Right lobe of liver (tissue), 4 donors: ENCODE measurements at regions not wholly inside any gene's neighbourhood (a gene's known extent, or its start where the extent isn't known, plus 50 kb on each side); places are given as distances from the start of the nearest gene placed in this dataset.

ENCODE experiments used
- POLR2A ChIP-seq: fragments of 450-650 bp; IDR thresholded peaks from one replicate; pipeline ENCODE4 v1.6.1; 2017; ENCODE audit warnings: antibody characterized with exemption, mild to moderate bottlenecking
- TF ChIP-seq, protein P1 (sequence below), 4 donors: fragments of 200-600 bp in 3 of 4; fragments of 450-650 bp in 1 of 4; IDR thresholded peaks; one replicate each; pipeline versions ENCODE4 v1.5.1 to v1.8.0; 2016 to 2022; ENCODE audit warnings: antibody characterized with exemption in 4 of 4, mild to moderate bottlenecking in 2 of 4
- donor health status: DM: no; HTN: no; CAD: no.
- donor health status: DM: no; HTN: no; CAD: no.
- donor health status: DM: no; HTN: yes; CAD: no.

DNA sequence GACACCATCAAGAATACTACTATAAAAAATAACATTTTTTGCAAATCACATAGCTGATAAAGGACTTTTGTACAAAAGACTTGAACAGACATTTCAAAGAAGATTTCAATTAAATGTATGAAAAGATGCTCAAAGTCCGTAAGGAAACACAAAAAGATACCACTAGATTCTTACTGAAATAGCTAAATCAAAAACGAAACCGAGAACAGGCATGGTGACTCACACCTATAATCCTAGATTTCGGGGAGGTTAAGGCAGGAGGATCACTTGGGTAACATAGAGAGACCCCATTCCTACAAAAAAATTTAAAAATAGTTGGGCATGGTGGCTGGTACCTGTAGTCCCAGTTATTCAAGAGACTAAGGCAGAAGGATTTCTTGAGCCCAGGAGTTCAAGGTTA lies 520.2 kb upstream of the GRM3 start:
- TF ChIP-seq, protein P1, sequence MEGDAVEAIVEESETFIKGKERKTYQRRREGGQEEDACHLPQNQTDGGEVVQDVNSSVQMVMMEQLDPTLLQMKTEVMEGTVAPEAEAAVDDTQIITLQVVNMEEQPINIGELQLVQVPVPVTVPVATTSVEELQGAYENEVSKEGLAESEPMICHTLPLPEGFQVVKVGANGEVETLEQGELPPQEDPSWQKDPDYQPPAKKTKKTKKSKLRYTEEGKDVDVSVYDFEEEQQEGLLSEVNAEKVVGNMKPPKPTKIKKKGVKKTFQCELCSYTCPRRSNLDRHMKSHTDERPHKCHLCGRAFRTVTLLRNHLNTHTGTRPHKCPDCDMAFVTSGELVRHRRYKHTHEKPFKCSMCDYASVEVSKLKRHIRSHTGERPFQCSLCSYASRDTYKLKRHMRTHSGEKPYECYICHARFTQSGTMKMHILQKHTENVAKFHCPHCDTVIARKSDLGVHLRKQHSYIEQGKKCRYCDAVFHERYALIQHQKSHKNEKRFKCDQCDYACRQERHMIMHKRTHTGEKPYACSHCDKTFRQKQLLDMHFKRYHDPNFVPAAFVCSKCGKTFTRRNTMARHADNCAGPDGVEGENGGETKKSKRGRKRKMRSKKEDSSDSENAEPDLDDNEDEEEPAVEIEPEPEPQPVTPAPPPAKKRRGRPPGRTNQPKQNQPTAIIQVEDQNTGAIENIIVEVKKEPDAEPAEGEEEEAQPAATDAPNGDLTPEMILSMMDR (IDR thresholded peaks at IDR 0.05): no peak
- no peak for TF ChIP-seq POLR2A
